GM21619 (cell line): ENCODE measurements at regions not wholly inside any gene's neighbourhood (a gene's known extent, or its start where the extent isn't known, plus 50 kb on each side); places are given as distances from the start of the nearest gene placed in this dataset.
"Not testable (repeated sequence)": the region's sequence is repeated elsewhere in the genome, so short reads cannot be mapped to it uniquely, and the experiment has no call there.

Experiments
- ATAC-seq: cut with Tn5 transposase; IDR thresholded peaks from one replicate; pipeline ENCODE4 v1.9.1; 2021; ENCODE audit not compliant: unreplicated experiment

DNA sequence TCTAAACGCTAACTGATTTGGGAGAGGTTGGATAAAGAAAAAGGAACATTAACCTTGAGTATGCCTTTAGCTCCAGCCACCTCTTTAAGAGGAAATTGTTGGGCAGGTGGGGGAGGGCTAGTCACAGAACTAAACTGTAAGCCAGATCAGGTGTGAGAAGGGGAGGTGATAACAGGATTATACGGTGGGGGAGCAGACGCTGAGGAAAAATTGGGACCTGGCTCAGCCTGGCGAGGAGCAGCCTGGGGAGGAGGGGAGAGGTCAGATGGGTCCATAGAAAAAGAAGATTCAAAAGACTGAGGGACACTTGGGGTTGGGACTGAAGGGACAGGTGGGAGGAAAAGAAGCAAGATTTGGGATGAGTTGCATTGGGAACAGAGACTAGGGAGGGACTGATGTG, 558.0 kb downstream of the ADGRL2 start:
- ATAC-seq, result not testable (repeated sequence)

- not testable (repeated sequence) for ATAC-seq
These were observed 553.8 kb downstream of the ADGRL2 start for GRCh38 chr1:82354546-82354945.

DNA sequence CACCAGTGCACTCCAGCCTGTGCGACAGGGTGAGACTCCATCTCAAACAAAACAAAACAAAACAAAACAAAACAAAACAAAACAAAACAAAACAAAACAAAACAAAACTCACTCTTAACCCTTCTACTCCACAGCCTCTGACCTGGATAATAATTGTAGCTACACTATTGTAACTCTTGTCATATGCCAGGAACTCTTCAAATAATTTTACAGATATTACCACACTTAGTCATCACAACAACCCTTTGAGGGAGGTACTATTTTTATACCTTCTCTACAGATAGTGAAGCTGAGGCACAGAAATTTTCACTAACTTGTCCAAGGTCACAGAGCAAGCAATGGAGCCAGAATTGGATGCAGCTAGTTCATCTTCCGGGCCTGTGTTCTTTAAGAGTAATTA, 547.8 kb downstream of the ADGRL2 start:
- ATAC-seq, result no peak

DNA sequence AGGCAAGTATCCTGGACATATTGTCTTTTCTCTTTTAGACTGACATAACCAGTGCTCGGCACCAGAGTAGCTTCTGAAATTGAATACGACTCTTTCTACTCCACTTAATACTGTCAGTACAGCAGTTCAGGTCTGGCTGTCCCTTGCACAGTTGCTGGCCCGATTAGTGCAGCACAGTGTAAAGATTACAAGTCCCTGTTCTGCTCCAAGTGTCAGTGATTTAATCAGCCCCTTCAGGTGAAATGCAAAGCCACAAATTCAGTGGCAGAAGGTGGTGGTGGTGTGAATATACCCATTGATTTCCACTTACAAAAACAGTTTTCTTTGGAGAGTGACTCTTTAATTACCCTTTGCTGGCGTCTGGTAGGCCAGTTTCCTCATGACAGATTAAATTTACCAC, 545.4 kb downstream of the ADGRL2 start:
- no peak for ATAC-seq

DNA sequence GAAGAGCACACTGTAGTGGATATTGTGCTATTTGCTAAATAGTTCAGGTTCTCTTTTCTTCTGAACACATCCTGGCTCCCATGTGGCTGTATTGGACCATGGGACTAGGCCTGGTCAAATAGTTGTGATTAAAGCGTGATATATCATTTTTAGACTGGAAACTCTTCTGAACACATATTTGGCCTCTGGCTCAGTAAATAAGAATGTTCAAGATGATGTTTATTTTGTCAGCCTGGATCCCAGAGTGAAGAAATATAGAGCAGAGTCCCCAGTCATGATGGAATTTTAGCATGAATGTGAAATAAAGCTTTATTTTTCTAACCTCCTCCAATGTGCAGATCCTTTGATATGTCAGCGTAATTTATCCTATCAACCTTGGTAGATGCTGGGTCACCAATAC, 542.6 kb downstream of the ADGRL2 start:
- ATAC-seq, result no peak

DNA sequence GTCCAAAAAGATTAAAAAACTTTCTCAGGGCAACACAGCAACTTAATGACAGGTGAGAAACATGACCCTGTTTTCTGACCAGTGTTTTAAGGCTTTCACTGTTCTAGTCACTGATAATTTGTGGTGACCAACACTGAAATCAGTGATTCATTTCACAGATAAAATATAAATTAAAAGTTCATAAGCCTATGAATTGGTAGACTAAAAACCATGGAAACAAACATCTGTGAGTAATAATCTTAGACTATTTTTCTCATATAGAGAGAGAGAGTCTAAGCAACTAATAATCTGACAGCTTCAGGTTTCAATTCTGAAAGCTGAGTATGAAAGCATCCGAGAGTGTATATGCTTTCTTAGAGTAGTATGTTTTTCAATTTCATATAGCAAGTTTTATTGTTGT, 536.9 kb downstream of the ADGRL2 start:
- no peak for ATAC-seq

DNA sequence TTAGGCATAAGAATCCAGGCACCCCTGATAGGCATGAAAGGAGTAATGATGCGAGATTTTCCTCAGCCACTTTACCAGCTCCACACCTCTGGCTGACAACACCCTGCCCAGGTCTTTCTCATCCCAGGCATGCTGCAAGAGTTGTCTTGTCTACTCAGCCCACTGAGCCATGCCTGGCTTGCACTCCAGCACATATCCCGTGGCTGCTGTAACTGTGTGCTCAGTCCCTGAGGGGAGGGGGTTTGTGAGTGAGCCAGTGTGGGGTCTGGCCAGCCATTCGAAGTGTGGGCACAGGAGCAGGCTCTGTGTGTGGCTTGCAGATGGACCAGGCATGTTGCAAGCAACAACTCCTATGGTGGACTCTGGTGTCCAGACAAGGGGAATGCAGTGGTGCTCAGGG, 529.6 kb downstream of the ADGRL2 start:
- ATAC-seq, result no peak

GRCh38 chr1:82329226-82329625, 528.5 kb downstream of the ADGRL2 start:
- no peak for ATAC-seq

GRCh38 chr1:82323144-82323841, 522.6 kb downstream of the ADGRL2 start:
- ATAC-seq, result no peak

- no peak for ATAC-seq
These were observed 521.1 kb downstream of the ADGRL2 start for GRCh38 chr1:82321794-82322193.

- ATAC-seq, result no peak
These were observed 518.8 kb downstream of the ADGRL2 start for GRCh38 chr1:82319546-82319945.

GRCh38 chr1:82318921-82319320, 518.2 kb downstream of the ADGRL2 start:
- no peak for ATAC-seq

- ATAC-seq, result no peak
These were observed 517.5 kb downstream of the ADGRL2 start for GRCh38 chr1:82318265-82318664.

- ATAC-seq, result no peak
These were observed 516.9 kb downstream of the ADGRL2 start for GRCh38 chr1:82317671-82318070.

GRCh38 chr1:82299656-82300055, 498.9 kb downstream of the ADGRL2 start:
- ATAC-seq, result no peak

DNA sequence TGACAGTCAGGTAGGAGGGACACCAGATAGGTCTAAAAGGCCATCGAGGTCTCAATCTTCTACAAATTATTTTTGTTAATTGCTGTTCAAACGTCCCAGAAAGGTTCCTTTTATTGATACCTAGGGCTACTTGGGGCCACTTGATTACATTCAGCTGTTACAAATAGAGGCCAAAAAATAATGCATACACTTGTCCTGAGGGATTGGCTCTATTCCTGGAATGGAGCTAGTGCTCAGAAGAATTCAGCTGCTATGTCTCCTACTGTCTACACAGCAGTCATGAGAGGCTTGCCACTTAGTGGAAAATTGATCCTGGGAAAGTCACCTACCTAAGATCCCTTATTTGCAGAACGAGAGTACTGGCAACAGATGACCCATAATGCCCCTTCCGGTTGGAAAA, 498.3 kb downstream of the ADGRL2 start:
- ATAC-seq, result no peak

- no peak for ATAC-seq
These were observed 496.6 kb downstream of the ADGRL2 start for GRCh38 chr1:82297139-82297896.

- no peak for ATAC-seq
These were observed 486.8 kb downstream of the ADGRL2 start for GRCh38 chr1:82287556-82287955.

DNA sequence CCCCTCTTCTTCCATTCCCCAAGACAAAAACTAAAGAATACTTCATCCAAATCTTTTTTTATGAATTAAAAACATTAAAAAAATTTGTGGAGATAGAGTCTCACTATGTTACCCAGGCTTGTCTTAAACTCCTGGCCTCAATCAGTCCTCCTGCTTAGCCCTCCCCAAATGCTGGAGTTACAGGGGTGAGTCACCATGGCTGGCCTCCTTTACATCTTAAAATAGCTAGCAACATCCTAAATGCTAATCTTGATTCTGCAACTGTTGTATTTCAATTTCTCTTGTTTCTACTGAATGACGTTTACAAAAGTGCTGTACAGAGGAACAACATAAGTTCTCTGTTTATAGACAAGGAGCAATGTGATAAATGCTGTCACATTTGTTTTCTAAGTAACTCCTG, 483.5 kb downstream of the ADGRL2 start:
- ATAC-seq, result no peak

DNA sequence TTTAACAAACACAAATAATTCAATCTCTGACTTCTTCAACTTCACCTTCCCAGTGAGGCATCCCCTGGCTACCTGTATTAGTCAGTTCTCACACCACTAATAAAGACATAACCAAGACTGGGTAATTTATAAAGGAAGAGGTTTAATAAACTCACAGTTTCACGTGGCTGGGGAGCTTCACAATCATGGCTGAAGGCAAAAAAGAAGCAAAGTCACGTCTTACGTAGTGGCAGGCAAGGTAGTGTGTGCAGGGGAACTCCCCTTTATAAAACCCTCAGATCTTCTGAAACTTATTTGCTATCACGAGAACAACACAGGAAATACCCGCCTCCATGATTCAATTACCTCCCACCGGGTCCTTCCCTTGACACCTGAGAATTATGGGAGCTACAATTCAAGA, 478.5 kb downstream of the ADGRL2 start:
- ATAC-seq, result no peak

- ATAC-seq, result no peak
These were observed 473.1 kb downstream of the ADGRL2 start for GRCh38 chr1:82273816-82274215.

DNA sequence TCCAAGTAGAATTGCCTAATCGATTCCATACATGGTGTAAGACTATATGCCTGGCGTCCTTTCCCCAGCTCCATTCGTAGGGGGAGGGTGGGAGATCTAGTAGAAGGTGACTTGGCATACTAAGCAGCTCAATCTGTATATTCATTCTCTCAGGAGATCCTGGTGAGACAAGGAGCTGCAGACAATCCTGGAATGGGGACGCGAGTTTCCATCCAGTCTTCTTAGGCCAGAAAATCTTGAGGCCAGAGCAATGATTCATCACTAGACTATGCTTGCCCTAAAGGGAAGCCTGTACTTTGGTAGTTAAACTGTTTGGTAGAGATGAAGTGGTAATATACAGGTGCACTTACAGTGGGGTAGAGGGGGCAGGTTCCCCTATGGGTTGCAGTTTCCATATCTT, 468.7 kb downstream of the ADGRL2 start:
- no peak for ATAC-seq

DNA sequence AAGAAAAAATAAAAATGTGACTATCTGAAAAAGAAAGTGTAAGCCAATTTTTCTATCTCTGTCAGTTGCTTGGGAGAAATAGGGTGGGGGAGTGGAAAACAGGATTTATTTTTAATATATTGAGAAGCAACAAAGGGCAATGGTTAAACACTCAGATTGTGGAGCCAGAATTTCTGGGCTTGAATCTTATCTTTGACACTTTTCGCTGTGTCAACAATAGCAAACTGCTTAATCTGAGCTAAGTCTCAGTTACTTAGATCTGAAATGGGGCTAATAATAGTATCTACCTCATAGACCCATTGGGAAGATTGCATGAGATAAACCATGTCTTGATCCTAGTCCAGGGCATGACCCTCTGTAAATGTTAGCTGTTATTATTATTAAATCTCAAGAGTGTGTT, 468.1 kb downstream of the ADGRL2 start:
- no peak for ATAC-seq
